OCI-LY7 (cell line): ENCODE measurements at regions not wholly inside any gene's neighbourhood (a gene's known extent, or its start where the extent isn't known, plus 50 kb on each side); places are given as distances from the start of the nearest gene placed in this dataset.

Experiments used
- CTCF ChIP-seq: fragments of 200-600 bp; sonication (generic); conservative IDR thresholded peaks from 2 replicates; pipeline ENCODE4 v1.5.1; 2014; ENCODE audit warnings: mild to moderate bottlenecking, antibody characterized with exemption, low read length, moderate library complexity, mixed read lengths
- EZH2phosphoT487 ChIP-seq: fragments of 200-600 bp; sonication (generic); IDR thresholded peaks from 2 replicates; pipeline ENCODE4 v1.6.1; 2018; ENCODE audit warnings: low read depth, borderline replicate concordance, mild to moderate bottlenecking, mixed run types, antibody characterized with exemption, low read length, moderate library complexity, mixed read lengths

GRCh38 chr10:111289461-111289860 lies 212.6 kb downstream of the ADRA2A start:
- TF ChIP-seq CTCF (no peak), EZH2phosphoT487 (no peak)
